ENCODE measurements at regions not wholly inside any gene's neighbourhood (a gene's known extent, or its start where the extent isn't known, plus 50 kb on each side); places are given as distances from the start of the nearest gene placed in this dataset.

- no peak for DNase-seq (ENCODE audit: extremely low spot score)
- CTCF ChIA-PET = no interaction called here
- no peak for TF ChIP-seq CTCF (IDR thresholded peaks at IDR 0.05; ENCODE audit: control extremely low read depth, extremely low read depth, low read depth, missing control alignments)
- POLR2A ChIA-PET = no interaction called here
Measured at GRCh38 chr1:118246646-118247045, 61.6 kb upstream of the SPAG17 start.

- POLR2A ChIA-PET = no interaction called here
- no peak for DNase-seq (ENCODE audit: extremely low spot score)
- CTCF ChIA-PET = no interaction called here
- no peak for TF ChIP-seq CTCF (IDR thresholded peaks at IDR 0.05; ENCODE audit: control extremely low read depth, extremely low read depth, low read depth, missing control alignments)
Measured at GRCh38 chr1:118244194-118244593, 59.2 kb upstream of the SPAG17 start.

GRCh38 chr1:118243269-118243668 lies 58.2 kb upstream of the SPAG17 start:
- TF ChIP-seq CTCF (IDR thresholded peaks at IDR 0.05; ENCODE audit: control extremely low read depth, extremely low read depth, low read depth, missing control alignments) = no peak
- CTCF ChIA-PET = no interaction called here
- POLR2A ChIA-PET = no interaction called here
- DNase-seq (ENCODE audit: extremely low spot score) = no peak

Data from GM10248 (cell line).